ENCODE measurements at regions not wholly inside any gene's neighbourhood (a gene's known extent, or its start where the extent isn't known, plus 50 kb on each side); places are given as distances from the start of the nearest gene placed in this dataset.

DNA sequence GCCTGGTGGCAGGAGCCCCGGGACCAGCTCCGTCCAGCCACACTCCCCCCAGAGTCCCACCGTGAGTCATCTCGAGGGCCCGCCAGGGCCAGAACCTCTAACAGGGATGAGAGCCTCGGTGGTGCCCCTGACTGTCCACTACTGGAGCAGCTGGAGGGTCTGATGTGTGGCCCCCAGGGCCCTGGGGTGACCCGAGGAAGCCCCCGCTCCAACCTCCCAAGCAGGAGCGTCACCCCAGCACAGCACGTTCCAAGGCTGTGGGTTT lies 135.9 kb upstream of the NKX1-1 start:
- no peak overlapping the region for H3K27ac ChIP-seq (replicated peaks)
- TF ChIP-seq GABPA (IDR thresholded peaks at IDR 0.05; ENCODE audit: low read depth), result no peak
- TF ChIP-seq, protein P1, sequence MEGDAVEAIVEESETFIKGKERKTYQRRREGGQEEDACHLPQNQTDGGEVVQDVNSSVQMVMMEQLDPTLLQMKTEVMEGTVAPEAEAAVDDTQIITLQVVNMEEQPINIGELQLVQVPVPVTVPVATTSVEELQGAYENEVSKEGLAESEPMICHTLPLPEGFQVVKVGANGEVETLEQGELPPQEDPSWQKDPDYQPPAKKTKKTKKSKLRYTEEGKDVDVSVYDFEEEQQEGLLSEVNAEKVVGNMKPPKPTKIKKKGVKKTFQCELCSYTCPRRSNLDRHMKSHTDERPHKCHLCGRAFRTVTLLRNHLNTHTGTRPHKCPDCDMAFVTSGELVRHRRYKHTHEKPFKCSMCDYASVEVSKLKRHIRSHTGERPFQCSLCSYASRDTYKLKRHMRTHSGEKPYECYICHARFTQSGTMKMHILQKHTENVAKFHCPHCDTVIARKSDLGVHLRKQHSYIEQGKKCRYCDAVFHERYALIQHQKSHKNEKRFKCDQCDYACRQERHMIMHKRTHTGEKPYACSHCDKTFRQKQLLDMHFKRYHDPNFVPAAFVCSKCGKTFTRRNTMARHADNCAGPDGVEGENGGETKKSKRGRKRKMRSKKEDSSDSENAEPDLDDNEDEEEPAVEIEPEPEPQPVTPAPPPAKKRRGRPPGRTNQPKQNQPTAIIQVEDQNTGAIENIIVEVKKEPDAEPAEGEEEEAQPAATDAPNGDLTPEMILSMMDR (IDR thresholded peaks at IDR 0.05; ENCODE audit: insufficient read depth, low read length), result no peak
- TF ChIP-seq REST (IDR thresholded peaks at IDR 0.05; ENCODE audit: insufficient replicate concordance, low read depth), result no peak
- no peak for TF ChIP-seq POLR2AphosphoS5 (IDR thresholded peaks at IDR 0.05; ENCODE audit: low read depth)
- no peak for TF ChIP-seq SPI1 (IDR thresholded peaks at IDR 0.05; ENCODE audit: borderline replicate concordance, low read depth)
- DNase-seq (ENCODE audit: low read depth in 1 of 2, low spot score in 1 of 2), result no peak
- no peak overlapping the region for H3K4me3 ChIP-seq (replicated peaks; ENCODE audit: insufficient read depth, low read length)
- no peaks in the 10 kb centered on the region for H3K27me3 ChIP-seq (ENCODE audit: insufficient read depth, poor library complexity, severe bottlenecking)

GRCh38 chr4:1541449-1542225 lies 135.4 kb upstream of the NKX1-1 start:
- no peaks in the 10 kb centered on the region for H3K27me3 ChIP-seq (ENCODE audit: insufficient read depth, poor library complexity, severe bottlenecking)
- H3K27ac ChIP-seq (replicated peaks), result no peak overlapping the region
- TF ChIP-seq REST (IDR thresholded peaks at IDR 0.05; ENCODE audit: insufficient replicate concordance, low read depth) (no peak), SPI1 (IDR thresholded peaks at IDR 0.05; ENCODE audit: borderline replicate concordance, low read depth) (no peak), GABPA (IDR thresholded peaks at IDR 0.05; ENCODE audit: low read depth) (no peak), POLR2AphosphoS5 (IDR thresholded peaks at IDR 0.05; ENCODE audit: low read depth) (no peak)
- TF ChIP-seq, protein P1 (IDR thresholded peaks at IDR 0.05; ENCODE audit: insufficient read depth, low read length), result no peak
- no peak overlapping the region for H3K4me3 ChIP-seq (replicated peaks; ENCODE audit: insufficient read depth, low read length)
- DNase-seq (ENCODE audit: low read depth in 1 of 2, low spot score in 1 of 2), result no peak

GRCh38 chr4:1540601-1541375 lies 134.5 kb upstream of the NKX1-1 start:
- Histone ChIP-seq H3K4me3 (replicated peaks; ENCODE audit: insufficient read depth, low read length) (no peak overlapping the region), H3K27me3 (ENCODE audit: insufficient read depth, poor library complexity, severe bottlenecking) (no peaks in the 10 kb centered on the region), H3K27ac (replicated peaks) (no peak overlapping the region)
- TF ChIP-seq SPI1 (IDR thresholded peaks at IDR 0.05; ENCODE audit: borderline replicate concordance, low read depth) (no peak), POLR2AphosphoS5 (IDR thresholded peaks at IDR 0.05; ENCODE audit: low read depth) (no peak), GABPA (IDR thresholded peaks at IDR 0.05; ENCODE audit: low read depth) (no peak), REST (IDR thresholded peaks at IDR 0.05; ENCODE audit: insufficient replicate concordance, low read depth) (no peak)
- TF ChIP-seq, protein P1 (IDR thresholded peaks at IDR 0.05; ENCODE audit: insufficient read depth, low read length), result no peak
- no peak for DNase-seq (ENCODE audit: low read depth in 1 of 2, low spot score in 1 of 2)
